Coronary artery (tissue), 2 donors: ENCODE measurements at regions not wholly inside any gene's neighbourhood (a gene's known extent, or its start where the extent isn't known, plus 50 kb on each side); places are given as distances from the start of the nearest gene placed in this dataset.

Experiments used
- DNase-seq: peaks from one replicate; pipeline ENCODE4 v3.0.0-alpha.2; 2017; ENCODE audit warnings: low spot score
- H3K27ac ChIP-seq, 2 donors: fragments of 200-600 bp; sonication (generic); one replicate each; pipeline ENCODE4 v1.5.1; 2016 to 2019
- H3K4me3 ChIP-seq: fragments of 200-600 bp; sonication (generic); 2 replicates; pipeline ENCODE4 v1.5.1; 2016; ENCODE audit warnings: mild to moderate bottlenecking, moderate library complexity
- CTCF ChIP-seq: fragments of 200-600 bp; sonication (generic); IDR thresholded peaks from one replicate; pipeline ENCODE4 v1.5.1; 2019; ENCODE audit warnings: antibody characterized with exemption

- Histone ChIP-seq H3K27ac (no peak overlapping the region), H3K4me3 (no peak overlapping the region)
- no peak for TF ChIP-seq CTCF
- no peak for DNase-seq
Observed at GRCh38 chr4:100289946-100290345, 99.7 kb upstream of the DDIT4L start.

GRCh38 chr4:100289530-100289888 lies 99.2 kb upstream of the DDIT4L start:
- DNase-seq, result no peak
- H3K4me3 ChIP-seq, result no peak overlapping the region
- H3K27ac ChIP-seq, result no peak overlapping the region
- TF ChIP-seq CTCF, result no peak

- no peak for DNase-seq
- no peak overlapping the region for H3K27ac ChIP-seq
- no peak overlapping the region for H3K4me3 ChIP-seq
- TF ChIP-seq CTCF, result no peak
Observed at GRCh38 chr4:100288811-100289529, 98.7 kb upstream of the DDIT4L start.

GRCh38 chr4:100288161-100288560 lies 97.9 kb upstream of the DDIT4L start:
- no peak for TF ChIP-seq CTCF
- no peak for DNase-seq
- Histone ChIP-seq H3K27ac (no peak overlapping the region), H3K4me3 (no peak overlapping the region)

GRCh38 chr4:100287534-100287933 lies 97.3 kb upstream of the DDIT4L start:
- DNase-seq, result no peak
- no peak for TF ChIP-seq CTCF
- H3K27ac ChIP-seq, result no peak overlapping the region
- H3K4me3 ChIP-seq, result no peak overlapping the region

GRCh38 chr4:100286636-100287035 lies 96.4 kb upstream of the DDIT4L start:
- H3K4me3 ChIP-seq, result no peak overlapping the region
- H3K27ac ChIP-seq, result no peak overlapping the region
- DNase-seq, result no peak
- no peak for TF ChIP-seq CTCF

GRCh38 chr4:100285121-100285520 lies 94.9 kb upstream of the DDIT4L start:
- no peak for DNase-seq
- H3K4me3 ChIP-seq, result no peak overlapping the region
- H3K27ac ChIP-seq, result no peak overlapping the region
- TF ChIP-seq CTCF, result no peak
